ENCODE measurements at regions not wholly inside any gene's neighbourhood (a gene's known extent, or its start where the extent isn't known, plus 50 kb on each side); places are given as distances from the start of the nearest gene placed in this dataset.

DNA sequence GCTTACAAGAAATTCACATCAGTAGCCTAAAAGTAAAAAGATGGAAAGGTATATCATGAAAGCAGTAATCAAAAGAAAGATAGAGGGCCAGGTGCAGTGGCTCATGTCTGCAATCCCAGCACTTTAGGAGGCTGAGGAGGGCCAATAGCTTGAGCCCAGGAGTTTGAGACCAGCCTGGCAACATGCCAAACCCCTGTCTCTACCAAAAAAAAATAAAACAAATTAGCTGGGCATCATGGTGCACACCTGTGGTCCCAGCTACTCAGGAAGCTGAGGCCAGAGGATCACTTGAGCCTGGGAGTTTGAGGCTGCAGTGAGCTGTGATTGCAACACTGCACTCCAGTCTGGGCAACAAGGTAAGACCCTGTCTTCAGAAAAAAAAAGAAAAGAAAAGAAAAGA is 55.5 kb downstream of the GSPT2 start:
- Histone ChIP-seq H3K27ac (no peak overlapping the region), H3K9ac (no peak overlapping the region), H3K4me2 (ENCODE audit: low read length) (no peak overlapping the region), H3K9me3 (ENCODE audit: control insufficient read depth, low read length) (no peaks in the 10 kb centered on the region), H3K79me2 (no peaks in the 10 kb centered on the region), H3K4me3 (ENCODE audit: low read depth, low read length) (no peak overlapping the region), H3K4me1 (no peaks in the 10 kb centered on the region), H3K36me3 (ENCODE audit: control insufficient read depth, insufficient read depth, low read length) (no peaks in the 10 kb centered on the region), H3K27me3 (ENCODE audit: control insufficient read depth, insufficient read depth, low read length) (no peaks in the 10 kb centered on the region), H2AFZ (no peak overlapping the region)
- TF ChIP-seq CTCF (IDR thresholded peaks at IDR 0.05): no peak

GRCh38 chrX:51802917-51803688 is 59.9 kb downstream of the GSPT2 start:
- peak overlapping the region; percentile 47 for H3K27ac ChIP-seq

DNA sequence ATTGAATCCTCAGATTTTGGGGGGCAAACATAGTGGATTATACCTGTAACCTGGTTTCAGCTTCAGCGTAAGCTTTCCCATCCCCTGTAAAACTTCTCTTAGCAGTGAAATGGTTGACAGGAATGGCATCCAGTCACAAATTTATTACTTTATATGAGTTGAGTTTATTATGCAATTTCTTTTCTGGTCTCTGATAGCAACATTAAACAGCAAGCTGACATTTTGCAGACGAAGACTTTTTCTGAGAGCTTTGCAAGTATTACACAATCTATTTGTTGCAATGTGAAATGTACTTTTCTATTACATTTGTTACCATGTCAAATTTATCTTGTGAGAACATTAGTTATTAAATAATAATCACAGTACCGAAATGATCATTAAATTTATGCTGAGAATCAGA is 60.6 kb downstream of the GSPT2 start:
- Histone ChIP-seq H3K4me1 (no peaks in the 10 kb centered on the region), H3K27me3 (ENCODE audit: control insufficient read depth, insufficient read depth, low read length) (no peaks in the 10 kb centered on the region), H3K4me3 (ENCODE audit: low read depth, low read length) (peak overlapping the region; percentile 74), H3K9me3 (ENCODE audit: control insufficient read depth, low read length) (no peaks in the 10 kb centered on the region), H3K79me2 (no peaks in the 10 kb centered on the region), H3K4me2 (ENCODE audit: low read length) (peak overlapping the region; percentile 72), H2AFZ (no peak overlapping the region), H3K36me3 (ENCODE audit: control insufficient read depth, insufficient read depth, low read length) (no peaks in the 10 kb centered on the region), H3K27ac (no peak overlapping the region), H3K9ac (no peak overlapping the region)
- TF ChIP-seq CTCF (IDR thresholded peaks at IDR 0.05): no peak

More at GRCh38 chrX:51802917-51803688, 59.9 kb downstream of the GSPT2 start:
- Histone ChIP-seq H3K27me3 (ENCODE audit: control insufficient read depth, insufficient read depth, low read length) (no peaks in the 10 kb centered on the region), H3K4me2 (ENCODE audit: low read length) (peak overlapping the region; percentile 72), H3K9me3 (ENCODE audit: control insufficient read depth, low read length) (no peaks in the 10 kb centered on the region), H3K4me3 (ENCODE audit: low read depth, low read length) (peak overlapping the region; percentile 74), H3K79me2 (no peaks in the 10 kb centered on the region), H2AFZ (peak overlapping the region; percentile 84), H3K9ac (no peak overlapping the region), H3K36me3 (ENCODE audit: control insufficient read depth, insufficient read depth, low read length) (no peaks in the 10 kb centered on the region), H3K4me1 (no peaks in the 10 kb centered on the region)
- TF ChIP-seq CTCF (IDR thresholded peaks at IDR 0.05): peak; percentile 21

DNA sequence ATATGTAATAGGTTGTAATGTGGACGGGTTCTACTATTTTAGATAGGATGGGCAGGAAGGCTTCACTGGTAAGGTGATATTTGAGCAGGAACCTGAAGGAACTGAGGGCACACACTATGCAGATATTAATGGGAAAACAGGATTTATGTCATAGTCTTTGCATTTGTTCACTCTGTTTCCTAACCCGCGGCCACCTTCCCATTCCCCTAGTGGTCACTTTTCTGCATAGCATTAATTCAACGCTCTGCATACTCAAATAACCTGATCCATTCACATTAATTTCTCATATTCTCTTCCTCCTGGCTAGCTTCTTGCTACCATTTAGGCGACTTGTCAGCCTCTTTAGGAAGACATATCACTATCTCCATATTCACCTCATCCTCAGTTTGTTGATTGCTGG is 61.5 kb downstream of the GSPT2 start:
- Histone ChIP-seq H3K36me3 (ENCODE audit: control insufficient read depth, insufficient read depth, low read length) (no peaks in the 10 kb centered on the region), H3K4me1 (no peaks in the 10 kb centered on the region), H3K27me3 (ENCODE audit: control insufficient read depth, insufficient read depth, low read length) (no peaks in the 10 kb centered on the region), H3K4me3 (ENCODE audit: low read depth, low read length) (no peak overlapping the region), H2AFZ (no peak overlapping the region), H3K9ac (no peak overlapping the region), H3K27ac (no peak overlapping the region), H3K4me2 (ENCODE audit: low read length) (no peak overlapping the region), H3K9me3 (ENCODE audit: control insufficient read depth, low read length) (no peaks in the 10 kb centered on the region), H3K79me2 (no peaks in the 10 kb centered on the region)
- TF ChIP-seq CTCF (IDR thresholded peaks at IDR 0.05): no peak
